AG04450 (cell line): ENCODE measurements at regions not wholly inside any gene's neighbourhood (a gene's known extent, or its start where the extent isn't known, plus 50 kb on each side); places are given as distances from the start of the nearest gene placed in this dataset.

Experiments
- CTCF ChIA-PET: fragments of 300-600, 350-600 bp; formaldehyde crosslinking; extraction: SDS; loops from one replicate; lab custom pipeline; 2022; ENCODE audit warnings: antibody characterized with exemption, inconsistent platforms; lab: Charles Lee
- POLR2A ChIA-PET: fragments of 350-600 bp; formaldehyde crosslinking; extraction: SDS; loops from one replicate; lab custom pipeline; 2021; ENCODE audit warnings: antibody characterized with exemption, inconsistent platforms; lab: Yijun Ruan, JAX
- DNase-seq: peaks from one replicate; pipeline ENCODE4 v3.0.0-alpha.2; 2011; ENCODE audit warnings: low read depth, low spot score
- H3K27ac ChIP-seq: one replicate; pipeline ENCODE4 v1.5.1; 2012; ENCODE audit warnings: low read depth, low read length, control low read depth
- H3K27me3 ChIP-seq: one replicate; pipeline ENCODE4 v1.6.0; 2012; ENCODE audit warnings: low read length; ENCODE audit not compliant: control insufficient read depth, insufficient read depth
- H3K4me3 ChIP-seq: 2 replicates; pipeline ENCODE4 v1.5.1; 2011; ENCODE audit warnings: mild to moderate bottlenecking, low read depth, low read length, control low read depth
- H3K9me3 ChIP-seq: 2 replicates; pipeline ENCODE4 v1.5.1; 2012; ENCODE audit warnings: low read length; ENCODE audit not compliant: control insufficient read depth, insufficient read depth
- CTCF ChIP-seq: IDR thresholded peaks from 2 replicates; pipeline ENCODE4 v1.5.1; 2011; ENCODE audit warnings: low read depth, low read length, control low read depth, inconsistent platforms

- Histone ChIP-seq H3K4me3 (no peak overlapping the region), H3K9me3 (peaks cover 13% of the 10 kb centered on the region), H3K27me3 (no peaks in the 10 kb centered on the region), H3K27ac (no peak overlapping the region)
- ChIA-PET POLR2A (no interaction called here), CTCF (no interaction called here)
- no peak for DNase-seq
- no peak for TF ChIP-seq CTCF
Observed at GRCh38 chr7:52779004-52779403, 256.4 kb upstream of the POM121L12 start.

GRCh38 chr7:52777051-52777822 is 258.2 kb upstream of the POM121L12 start:
- H3K9me3 ChIP-seq = peaks cover 11% of the 10 kb centered on the region
- H3K27me3 ChIP-seq = no peaks in the 10 kb centered on the region
- CTCF ChIA-PET = no interaction called here
- H3K27ac ChIP-seq = no peak overlapping the region
- TF ChIP-seq CTCF = no peak
- H3K4me3 ChIP-seq = no peak overlapping the region
- POLR2A ChIA-PET = no interaction called here
- no peak for DNase-seq

- CTCF ChIA-PET = no interaction called here
- peaks cover 13% of the 10 kb centered on the region for H3K9me3 ChIP-seq
- no peak overlapping the region for H3K4me3 ChIP-seq
- no peak overlapping the region for H3K27ac ChIP-seq
- no peak for TF ChIP-seq CTCF
- H3K27me3 ChIP-seq = no peaks in the 10 kb centered on the region
- no peak for DNase-seq
- POLR2A ChIA-PET = no interaction called here
Observed at GRCh38 chr7:52775876-52776275, 259.6 kb upstream of the POM121L12 start.

GRCh38 chr7:52771177-52771576 is 264.3 kb upstream of the POM121L12 start:
- no peaks in the 10 kb centered on the region for H3K27me3 ChIP-seq
- peaks cover 10% of the 10 kb centered on the region for H3K9me3 ChIP-seq
- CTCF ChIA-PET = no interaction called here

More at GRCh38 chr7:52771177-52771576, 264.3 kb upstream of the POM121L12 start:
- DNase-seq = no peak
- POLR2A ChIA-PET = no interaction called here
- no peak for TF ChIP-seq CTCF
- Histone ChIP-seq H3K27ac (no peak overlapping the region), H3K4me3 (no peak overlapping the region)
